H1 (cell line): ENCODE measurements at regions not wholly inside any gene's neighbourhood (a gene's known extent, or its start where the extent isn't known, plus 50 kb on each side); places are given as distances from the start of the nearest gene placed in this dataset.

Experiments
- CTCF ChIA-PET: fragments of 300-600 bp; sonication (Branson Sonifier 250); formaldehyde crosslinking; loops from one replicate; lab custom pipeline; 2021; ENCODE audit not compliant: partially characterized antibody; lab: Charles Lee
- POLR2A ChIA-PET: fragments of 300-600 bp; sonication (Branson Sonifier 250); formaldehyde crosslinking; loops from one replicate; lab custom pipeline; 2021; ENCODE audit warnings: inconsistent platforms; ENCODE audit not compliant: partially characterized antibody; lab: Charles Lee
- DNase-seq, 2 experiments: peaks; one replicate each; pipeline versions ENCODE4 v3.0.0 to v3.0.0-alpha.2; 2010 to 2022; ENCODE audit warnings: low spot score in 2 of 2, low read depth in 1 of 2, mixed read lengths in 1 of 2
- FAIRE-seq: peaks from 2 replicates; lab custom pipeline; 2011; peaks lifted over from hg19 to GRCh38; lab: Jason Lieb, UNC
- H2AFZ ChIP-seq: 2 replicates; pipeline ENCODE4 v1.8.1; 2012; ENCODE audit warnings: low read length, inconsistent platforms
- H2AK5ac ChIP-seq: 2 replicates; pipeline ENCODE4 v1.6.1; 2013; ENCODE audit warnings: low read depth, low read length
- H2BK120ac ChIP-seq: replicated peaks from 2 replicates; pipeline ENCODE3; 2013; ENCODE audit warnings: low read depth, low read length, inconsistent platforms
- H2BK12ac ChIP-seq: 2 replicates; pipeline ENCODE4 v1.6.1; 2013; ENCODE audit warnings: low read depth, low read length
- H2BK15ac ChIP-seq: 2 replicates; pipeline ENCODE4 v1.6.1; 2013; ENCODE audit warnings: low read length
- H2BK20ac ChIP-seq: 2 replicates; pipeline ENCODE4 v1.6.1; 2013; ENCODE audit warnings: low read length
- H2BK5ac ChIP-seq: 2 replicates; pipeline ENCODE4 v1.6.1; 2013; ENCODE audit warnings: low read depth, low read length
- H3K14ac ChIP-seq: 2 replicates; pipeline ENCODE4 v1.6.1; 2013; ENCODE audit warnings: inconsistent platforms; ENCODE audit not compliant: insufficient read length
- H3K18ac ChIP-seq: 2 replicates; pipeline ENCODE4 v1.6.1; 2013; ENCODE audit warnings: low read length; ENCODE audit errors: extremely low read depth
- H3K23ac ChIP-seq: 2 replicates; pipeline ENCODE4 v1.6.1; 2013; ENCODE audit warnings: inconsistent platforms; ENCODE audit not compliant: insufficient read length
- H3K23me2 ChIP-seq: 2 replicates; pipeline ENCODE4 v1.6.1; 2013; ENCODE audit warnings: low read depth, low read length
- H3K27ac ChIP-seq: 2 replicates; pipeline ENCODE4 v1.6.1; 2011; ENCODE audit warnings: low read depth, low read length, inconsistent platforms
- H3K27me3 ChIP-seq, 4 experiments: replicated peaks in 1 of 4; 1 replicate in 1 of 4; 2 replicates in 3 of 4; pipeline versions ENCODE4 v1.6.1 to v1.8.1; 2011 to 2013; ENCODE audit warnings: low read length in 3 of 4, mild to moderate bottlenecking in 3 of 4, inconsistent platforms in 2 of 4, mixed read lengths in 2 of 4, moderate library complexity in 1 of 4; ENCODE audit not compliant: control insufficient read depth in 3 of 4, insufficient read depth in 3 of 4; ENCODE audit errors: extremely low read depth in 1 of 4
- H3K36me3 ChIP-seq, 4 experiments: 2 replicates each; pipeline versions ENCODE4 v1.6.1 to v1.8.1; 2011 to 2013; ENCODE audit warnings: mild to moderate bottlenecking in 4 of 4, low read length in 3 of 4, moderate library complexity in 2 of 4, control low read depth in 1 of 4, inconsistent platforms in 1 of 4; ENCODE audit not compliant: insufficient read depth in 4 of 4, control insufficient read depth in 2 of 4
- H3K4ac ChIP-seq: replicated peaks from 2 replicates; pipeline ENCODE3; 2013; ENCODE audit warnings: low read length, low read depth, mixed read lengths, inconsistent platforms; ENCODE audit not compliant: insufficient read length
- H3K4me1 ChIP-seq, 4 experiments: replicated peaks in 1 of 4; 1 replicate in 1 of 4; 2 replicates in 3 of 4; pipeline versions ENCODE4 v1.6.1 to v1.8.1; 2011 to 2013; ENCODE audit warnings: low read length in 3 of 4, inconsistent platforms in 2 of 4, mixed read lengths in 1 of 4; ENCODE audit not compliant: insufficient read depth in 4 of 4, control insufficient read depth in 3 of 4
- H3K4me2 ChIP-seq, 2 experiments: 2 replicates each; pipeline versions ENCODE4 v1.6.1 to v1.8.1; 2011 to 2013; ENCODE audit warnings: low read depth in 2 of 2, low read length in 2 of 2, control low read depth in 1 of 2, inconsistent platforms in 1 of 2, mild to moderate bottlenecking in 1 of 2; ENCODE audit not compliant: insufficient read depth in 1 of 2
- H3K4me3 ChIP-seq, 4 experiments: fragments of 200-600, 300-600 bp in 1 of 4; sonication (generic), shearing (Covaris generic), sonication (Bioruptor Twin) in 1 of 4; 2 replicates each; pipeline versions ENCODE4 v1.5.1 to v1.8.1; 2011 to 2016; ENCODE audit warnings: low read length in 4 of 4, low read depth in 3 of 4, control low read depth in 2 of 4, inconsistent platforms in 2 of 4, mild to moderate bottlenecking in 2 of 4, mixed read lengths in 1 of 4, moderate library complexity in 1 of 4; ENCODE audit not compliant: insufficient read depth in 2 of 4; ENCODE audit errors: extremely low read depth in 1 of 4
- H3K56ac ChIP-seq: replicated peaks from 2 replicates; pipeline ENCODE3; 2013; ENCODE audit warnings: low read depth, mild to moderate bottlenecking, mixed read lengths, low read length, inconsistent platforms; ENCODE audit not compliant: insufficient read length
- H3K79me1 ChIP-seq: 2 replicates; pipeline ENCODE4 v1.6.1; 2013; ENCODE audit warnings: low read depth, low read length, control low read depth
- H3K79me2 ChIP-seq, 2 experiments: 2 replicates each; pipeline versions ENCODE4 v1.6.1 to v1.8.1; 2012 to 2013; ENCODE audit warnings: low read length in 2 of 2, mild to moderate bottlenecking in 2 of 2, inconsistent platforms in 1 of 2; ENCODE audit not compliant: insufficient read depth in 2 of 2, control insufficient read depth in 1 of 2
- H3K9ac ChIP-seq, 4 experiments: replicated peaks in 1 of 4; 1 replicate in 1 of 4; 2 replicates in 3 of 4; pipeline versions ENCODE4 v1.6.1 to v1.8.1; 2011 to 2013; ENCODE audit warnings: low read depth in 3 of 4, low read length in 3 of 4, control low read depth in 2 of 4, mild to moderate bottlenecking in 2 of 4, moderate library complexity in 2 of 4, inconsistent platforms in 1 of 4; ENCODE audit errors: extremely low read depth in 1 of 4
- H3K9me3 ChIP-seq, 2 experiments: 2 replicates each; pipeline versions ENCODE4 v1.6.1 to v1.8.1; 2012 to 2013; ENCODE audit warnings: mild to moderate bottlenecking in 2 of 2, moderate library complexity in 2 of 2, control low read depth in 1 of 2, inconsistent platforms in 1 of 2, low read depth in 1 of 2, low read length in 1 of 2, mixed read lengths in 1 of 2; ENCODE audit not compliant: insufficient read depth in 2 of 2
- H4K20me1 ChIP-seq, 2 experiments: replicated peaks in 1 of 2; 2 replicates each; pipeline versions ENCODE3 to v1.8.1; 2011 to 2013; ENCODE audit warnings: inconsistent platforms in 2 of 2, low read length in 2 of 2, mild to moderate bottlenecking in 1 of 2; ENCODE audit not compliant: insufficient read depth in 2 of 2, control insufficient read depth in 1 of 2
- H4K5ac ChIP-seq: 2 replicates; pipeline ENCODE4 v1.6.1; 2013; ENCODE audit warnings: low read length, low read depth, mixed read lengths, inconsistent platforms; ENCODE audit not compliant: insufficient read length
- H4K8ac ChIP-seq: 2 replicates; pipeline ENCODE4 v1.8.0; 2013; ENCODE audit warnings: mild to moderate bottlenecking, moderate library complexity, low read length, inconsistent platforms; ENCODE audit not compliant: insufficient read depth; ENCODE audit errors: extremely low read depth
- H4K91ac ChIP-seq: replicated peaks from 2 replicates; pipeline ENCODE3; 2013; ENCODE audit warnings: low read length, mixed read lengths, inconsistent platforms; ENCODE audit not compliant: insufficient read length
- BACH1 ChIP-seq: IDR thresholded peaks from 2 replicates; pipeline ENCODE4 v1.6.1; 2012; ENCODE audit warnings: low read length, improper control_type of control experiment
- CEBPB ChIP-seq: IDR thresholded peaks from 2 replicates; pipeline ENCODE4 v1.6.1; 2012; ENCODE audit warnings: low read depth, low read length
- CHD2 ChIP-seq: IDR thresholded peaks from 2 replicates; pipeline ENCODE4 v1.6.1; 2012; ENCODE audit warnings: low read length, improper control_type of control experiment
- CREB1 ChIP-seq: IDR thresholded peaks from 2 replicates; pipeline ENCODE4 v1.6.1; 2012; ENCODE audit warnings: inconsistent platforms
- E2F6 ChIP-seq: IDR thresholded peaks from 2 replicates; pipeline ENCODE4 v1.6.1; 2012; ENCODE audit warnings: inconsistent platforms
- EP300 ChIP-seq, 2 experiments: IDR thresholded peaks; 1 replicate in 1 of 2; 2 replicates in 1 of 2; pipeline ENCODE4 v1.6.1; 2011 to 2012; ENCODE audit warnings: low read depth in 2 of 2, low read length in 2 of 2, mild to moderate bottlenecking in 2 of 2, borderline replicate concordance in 1 of 2, inconsistent platforms in 1 of 2, moderate library complexity in 1 of 2
- KDM1A ChIP-seq: fragments of 200-600, 300-600 bp; sonication (generic); IDR thresholded peaks from 2 replicates; pipeline ENCODE4 v1.7.1; 2016; ENCODE audit warnings: mild to moderate bottlenecking, low read length, borderline replicate concordance
- MAX ChIP-seq: IDR thresholded peaks from 2 replicates; pipeline ENCODE4 v1.6.1; 2012; ENCODE audit warnings: inconsistent platforms
- POLR2A ChIP-seq, 2 experiments: IDR thresholded peaks; 1 replicate in 1 of 2; 2 replicates in 1 of 2; pipeline ENCODE4 v1.6.1; 2011; ENCODE audit warnings: low read depth in 2 of 2, low read length in 2 of 2, mild to moderate bottlenecking in 2 of 2; ENCODE audit errors: control extremely low read depth in 1 of 2
- POLR2AphosphoS5 ChIP-seq: IDR thresholded peaks from 2 replicates; pipeline ENCODE4 v1.6.1; 2011; ENCODE audit warnings: low read depth, low read length
- RFX5 ChIP-seq: IDR thresholded peaks from 2 replicates; pipeline ENCODE4 v1.6.1; 2011; ENCODE audit warnings: low read depth, low read length, improper control_type of control experiment, borderline replicate concordance
- SRF ChIP-seq: IDR thresholded peaks from 2 replicates; pipeline ENCODE4 v1.6.1; 2011; ENCODE audit warnings: mild to moderate bottlenecking, low read depth, low read length, moderate library complexity
- YY1 ChIP-seq: IDR thresholded peaks from 2 replicates; pipeline ENCODE4 v1.6.1; 2011; ENCODE audit warnings: low read depth, mild to moderate bottlenecking, low read length
- ZNF274 ChIP-seq: IDR thresholded peaks from 2 replicates; pipeline ENCODE4 v1.7.0; 2012; ENCODE audit warnings: low read length, borderline replicate concordance; ENCODE audit errors: extremely low read depth
- WGBS, 2 experiments: shearing (Covaris generic) in 1 of 2; methylation state at CpG; one replicate each; pipeline versions ENCODE4 v1.1.6 to v1.1.7; 2013 to 2015; ENCODE audit warnings: low lambda C conversion rate in 2 of 2, mixed read lengths in 2 of 2, inconsistent platforms in 1 of 2, low coverage in 1 of 2, missing lambda C conversion rate in 1 of 2; ENCODE audit not compliant: insufficient replicate concordance in 2 of 2, insufficient coverage in 1 of 2, insufficient read length in 1 of 2; ENCODE audit errors: extremely low coverage in 1 of 2, missing lambda C conversion rate in 1 of 2; 5-methylcytosine and 5-hydroxymethylcytosine counted together

GRCh38 chr6:93515736-93516135, 96.4 kb upstream of the EPHA7 start:
- no peaks in the 10 kb centered on the region for H3K4me1 ChIP-seq
- FAIRE-seq: no peak
- POLR2A ChIA-PET: no interaction called here
- CTCF ChIA-PET: no interaction called here
- no peak overlapping the region for H2AK5ac ChIP-seq
- no peaks in the 10 kb centered on the region for H3K79me1 ChIP-seq
- no peaks in the 10 kb centered on the region for H3K23me2 ChIP-seq
- 86% methylated on average over 2 of the region's 2 CpGs; no CpG with 5 or more reads in 1 of the 2 experiments for WGBS, 2 experiments
- no peak overlapping the region for H2AFZ ChIP-seq
- no peak overlapping the region for H3K14ac ChIP-seq
- no peaks in the 10 kb centered on the region for H3K36me3 ChIP-seq
- H3K9me3 ChIP-seq: no peaks in the 10 kb centered on the region
- H3K4ac ChIP-seq: no peak overlapping the region
- DNase-seq: no peak
- no peaks in the 10 kb centered on the region for H4K20me1 ChIP-seq
- H2BK120ac ChIP-seq: no peak overlapping the region
- H3K18ac ChIP-seq: no peak overlapping the region
- H2BK12ac ChIP-seq: no peak overlapping the region
- H2BK20ac ChIP-seq: no peak overlapping the region
- no peak overlapping the region for H4K91ac ChIP-seq
- no peaks in the 10 kb centered on the region for H3K27me3 ChIP-seq
- no peak overlapping the region for H3K4me3 ChIP-seq
- no peak overlapping the region for H3K9ac ChIP-seq
- no peak overlapping the region for H3K4me2 ChIP-seq
- no peak overlapping the region for H3K56ac ChIP-seq
- H3K79me2 ChIP-seq: no peaks in the 10 kb centered on the region
- H2BK5ac ChIP-seq: no peak overlapping the region
- no peak overlapping the region for H3K23ac ChIP-seq
- H2BK15ac ChIP-seq: no peak overlapping the region
- H3K27ac ChIP-seq: no peak overlapping the region
- H4K8ac ChIP-seq: no peak overlapping the region
- no peak overlapping the region for H4K5ac ChIP-seq
- TF ChIP-seq YY1 (no peak), ZNF274 (no peak), CEBPB (no peak), RFX5 (no peak), EP300 (IDR thresholded peaks at IDR 0.05; ENCODE audit: borderline replicate concordance in 1 of 2, low read depth in 2 of 2, low read length in 2 of 2) (no peak), SRF (no peak), POLR2A (IDR thresholded peaks at IDR 0.05; ENCODE audit: control extremely low read depth in 1 of 2, low read depth in 2 of 2, low read length in 2 of 2) (no peak), MAX (no peak), CREB1 (no peak), POLR2AphosphoS5 (no peak), CHD2 (no peak), KDM1A (no peak), E2F6 (no peak), BACH1 (no peak)
